ENCODE measurements at regions not wholly inside any gene's neighbourhood (a gene's known extent, or its start where the extent isn't known, plus 50 kb on each side); places are given as distances from the start of the nearest gene placed in this dataset.

DNA sequence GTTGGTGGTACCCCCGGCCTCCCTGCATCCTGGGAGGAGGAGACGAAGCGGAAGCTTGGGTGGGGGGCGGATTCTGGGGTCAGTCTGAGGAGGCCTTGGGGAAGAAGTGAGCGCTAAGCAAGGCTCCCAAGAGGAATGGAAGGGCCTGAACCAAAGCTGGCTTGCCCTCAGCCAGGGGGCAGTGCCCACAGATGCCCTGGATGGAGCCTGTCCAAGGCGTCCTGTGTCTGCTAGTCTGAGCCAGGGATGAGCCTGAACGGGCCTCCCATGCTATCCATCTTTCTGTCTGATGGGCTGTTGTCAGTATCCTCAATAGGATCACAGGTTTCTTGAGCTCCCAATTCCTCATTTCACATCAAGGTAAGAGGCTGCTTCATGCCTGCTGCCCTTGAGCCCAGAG, 122.3 kb upstream of the LHX1 start:
- ChIA-PET POLR2A (no interaction called here), CTCF (no interaction called here)
- Histone ChIP-seq H3K27me3 (ENCODE audit: control insufficient read depth, insufficient read depth, low read length) (peaks cover 32% of the 10 kb centered on the region), H3K36me3 (ENCODE audit: control insufficient read depth, insufficient read depth, low read length) (no peaks in the 10 kb centered on the region), H3K4me3 (ENCODE audit: low read depth, low read length) (no peak overlapping the region)
- TF ChIP-seq, protein P1, sequence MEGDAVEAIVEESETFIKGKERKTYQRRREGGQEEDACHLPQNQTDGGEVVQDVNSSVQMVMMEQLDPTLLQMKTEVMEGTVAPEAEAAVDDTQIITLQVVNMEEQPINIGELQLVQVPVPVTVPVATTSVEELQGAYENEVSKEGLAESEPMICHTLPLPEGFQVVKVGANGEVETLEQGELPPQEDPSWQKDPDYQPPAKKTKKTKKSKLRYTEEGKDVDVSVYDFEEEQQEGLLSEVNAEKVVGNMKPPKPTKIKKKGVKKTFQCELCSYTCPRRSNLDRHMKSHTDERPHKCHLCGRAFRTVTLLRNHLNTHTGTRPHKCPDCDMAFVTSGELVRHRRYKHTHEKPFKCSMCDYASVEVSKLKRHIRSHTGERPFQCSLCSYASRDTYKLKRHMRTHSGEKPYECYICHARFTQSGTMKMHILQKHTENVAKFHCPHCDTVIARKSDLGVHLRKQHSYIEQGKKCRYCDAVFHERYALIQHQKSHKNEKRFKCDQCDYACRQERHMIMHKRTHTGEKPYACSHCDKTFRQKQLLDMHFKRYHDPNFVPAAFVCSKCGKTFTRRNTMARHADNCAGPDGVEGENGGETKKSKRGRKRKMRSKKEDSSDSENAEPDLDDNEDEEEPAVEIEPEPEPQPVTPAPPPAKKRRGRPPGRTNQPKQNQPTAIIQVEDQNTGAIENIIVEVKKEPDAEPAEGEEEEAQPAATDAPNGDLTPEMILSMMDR (IDR thresholded peaks at IDR 0.05; ENCODE audit: insufficient read depth, low read depth, low read length), result no peak
- no peak for DNase-seq (ENCODE audit: low read depth)

- POLR2A ChIA-PET, result no interaction called here
- H3K27me3 ChIP-seq (ENCODE audit: control insufficient read depth, insufficient read depth, low read length), result peaks cover 26% of the 10 kb centered on the region
- CTCF ChIA-PET, result no interaction called here
- DNase-seq (ENCODE audit: low read depth), result no peak
- no peak overlapping the region for H3K4me3 ChIP-seq (ENCODE audit: low read depth, low read length)
- no peaks in the 10 kb centered on the region for H3K36me3 ChIP-seq (ENCODE audit: control insufficient read depth, insufficient read depth, low read length)
- TF ChIP-seq, protein P1 (IDR thresholded peaks at IDR 0.05; ENCODE audit: insufficient read depth, low read depth, low read length), result no peak
These were observed 120.9 kb upstream of the LHX1 start for GRCh38 chr17:36816214-36816906.

- POLR2A ChIA-PET, result no interaction called here
- no peak overlapping the region for H3K4me3 ChIP-seq (ENCODE audit: low read depth, low read length)
- TF ChIP-seq, protein P1 (IDR thresholded peaks at IDR 0.05; ENCODE audit: insufficient read depth, low read depth, low read length), result no peak
- H3K27me3 ChIP-seq (ENCODE audit: control insufficient read depth, insufficient read depth, low read length), result peaks cover 25% of the 10 kb centered on the region
- CTCF ChIA-PET, result no interaction called here
- DNase-seq (ENCODE audit: low read depth), result no peak
- H3K36me3 ChIP-seq (ENCODE audit: control insufficient read depth, insufficient read depth, low read length), result no peaks in the 10 kb centered on the region
These were observed 120.4 kb upstream of the LHX1 start for GRCh38 chr17:36816907-36817288.

- DNase-seq (ENCODE audit: low read depth), result no peak
These were observed 119.7 kb upstream of the LHX1 start for GRCh38 chr17:36817483-36818048.

DNA sequence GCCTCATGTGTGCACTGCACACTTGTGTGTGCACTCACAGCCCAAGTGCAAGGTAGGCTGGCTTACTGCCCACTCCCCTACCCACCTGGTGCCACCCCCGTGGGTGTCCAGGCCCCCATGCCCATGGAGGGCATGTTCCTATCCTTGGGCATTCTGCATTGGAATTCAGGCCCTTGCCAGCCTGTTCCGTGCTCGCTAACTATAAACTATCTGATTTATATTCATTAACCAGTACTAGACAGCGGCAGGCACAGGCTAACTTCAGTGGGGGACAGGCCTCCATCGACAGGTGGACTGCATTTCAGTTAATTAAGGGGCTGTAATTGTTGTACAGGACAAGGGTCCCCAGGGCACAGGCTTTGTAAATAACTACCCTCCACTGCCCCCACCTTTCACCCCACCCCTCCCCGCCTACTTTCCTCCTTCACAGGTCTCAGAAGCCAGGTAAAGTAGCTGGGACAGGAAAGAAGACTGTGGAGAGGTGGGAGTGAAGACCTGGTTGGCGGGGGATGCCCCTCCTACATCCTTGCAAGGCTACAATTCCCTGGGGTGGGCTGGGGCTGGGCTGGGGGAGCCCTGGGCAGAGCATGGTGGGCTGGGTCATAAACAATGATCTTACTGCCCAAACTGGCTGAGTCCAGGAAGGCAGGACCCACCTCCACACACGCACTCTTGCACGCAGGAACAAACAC, 119.0 kb upstream of the LHX1 start:
- H3K27me3 ChIP-seq (ENCODE audit: control insufficient read depth, insufficient read depth, low read length), result peaks cover 21% of the 10 kb centered on the region
- no peak overlapping the region for H3K4me3 ChIP-seq (ENCODE audit: low read depth, low read length)
- TF ChIP-seq, protein P1 (IDR thresholded peaks at IDR 0.05; ENCODE audit: insufficient read depth, low read depth, low read length), result no peak
- H3K36me3 ChIP-seq (ENCODE audit: control insufficient read depth, insufficient read depth, low read length), result no peaks in the 10 kb centered on the region
- ChIA-PET POLR2A (no interaction called here), CTCF (no interaction called here)
- no peak for DNase-seq (ENCODE audit: low read depth)

More at GRCh38 chr17:36817483-36818048, 119.7 kb upstream of the LHX1 start:
- Histone ChIP-seq H3K4me3 (ENCODE audit: low read depth, low read length) (no peak overlapping the region), H3K27me3 (ENCODE audit: control insufficient read depth, insufficient read depth, low read length) (peaks cover 25% of the 10 kb centered on the region), H3K36me3 (ENCODE audit: control insufficient read depth, insufficient read depth, low read length) (no peaks in the 10 kb centered on the region)
- TF ChIP-seq, protein P1 (IDR thresholded peaks at IDR 0.05; ENCODE audit: insufficient read depth, low read depth, low read length), result no peak
- ChIA-PET POLR2A (no interaction called here), CTCF (no interaction called here)

All from BJ (cell line).